ENCODE measurements at regions not wholly inside any gene's neighbourhood (a gene's known extent, or its start where the extent isn't known, plus 50 kb on each side); places are given as distances from the start of the nearest gene placed in this dataset.

DNA sequence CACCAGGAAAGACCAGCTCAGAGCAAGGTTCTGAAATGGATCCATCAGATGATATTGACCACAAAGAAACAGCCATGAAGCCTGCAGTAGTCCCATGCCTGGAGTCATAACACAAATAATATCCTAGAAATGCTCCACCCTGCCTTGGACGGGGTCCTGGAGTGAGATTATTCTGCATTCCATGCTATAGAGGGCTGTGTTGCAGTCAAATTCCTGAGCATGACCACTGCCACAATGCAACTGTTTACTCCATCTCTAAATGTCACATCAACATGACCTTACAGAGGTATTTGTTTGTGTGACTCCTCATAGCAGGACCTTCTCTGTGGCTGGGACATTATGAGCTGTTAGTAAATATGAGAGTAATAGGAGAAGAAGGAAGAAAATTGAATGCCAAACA, 257.5 kb upstream of the TCF21 start:
- no peaks in the 10 kb centered on the region for H3K36me3 ChIP-seq (ENCODE audit: control insufficient read depth, insufficient read depth, low read length)
- H3K27me3 ChIP-seq (ENCODE audit: control insufficient read depth, insufficient read depth, low read length), result no peaks in the 10 kb centered on the region
- WGBS (ENCODE audit: insufficient coverage, insufficient read length), result no CpG with 5 or more reads among the region's 1 CpG
- no peaks in the 10 kb centered on the region for H3K9me3 ChIP-seq (ENCODE audit: control insufficient read depth, insufficient read depth, low read length)
- no peak overlapping the region for H3K27ac ChIP-seq (ENCODE audit: low read length)
- DNase-seq (ENCODE audit: low read depth, low spot score), result no peak
- H3K4me3 ChIP-seq (ENCODE audit: low read length), result no peak overlapping the region
- H3K4me1 ChIP-seq (ENCODE audit: control insufficient read depth, insufficient read depth, low read length), result no peaks in the 10 kb centered on the region

DNA sequence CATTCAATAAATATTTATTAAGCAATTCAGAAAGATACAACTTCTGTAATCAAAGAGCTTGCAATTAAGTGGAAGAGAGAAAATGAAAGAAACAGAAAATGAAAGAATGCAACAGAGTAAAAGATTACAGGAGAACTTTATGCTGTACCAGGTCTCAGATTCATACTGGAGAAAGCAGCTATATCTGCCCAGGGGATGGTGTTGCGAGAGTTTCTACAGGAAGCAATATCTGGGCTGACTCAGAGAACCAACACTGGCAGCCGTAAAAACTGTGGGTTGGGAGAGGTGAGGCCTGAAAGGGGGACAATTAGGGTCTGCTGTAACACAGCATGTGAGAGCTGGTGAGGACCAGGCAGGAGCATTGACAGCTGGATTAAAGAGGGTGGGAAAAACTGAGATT, 256.7 kb upstream of the TCF21 start:
- no CpG with 5 or more reads among the region's 2 CpGs for WGBS (ENCODE audit: insufficient coverage, insufficient read length)

DNA sequence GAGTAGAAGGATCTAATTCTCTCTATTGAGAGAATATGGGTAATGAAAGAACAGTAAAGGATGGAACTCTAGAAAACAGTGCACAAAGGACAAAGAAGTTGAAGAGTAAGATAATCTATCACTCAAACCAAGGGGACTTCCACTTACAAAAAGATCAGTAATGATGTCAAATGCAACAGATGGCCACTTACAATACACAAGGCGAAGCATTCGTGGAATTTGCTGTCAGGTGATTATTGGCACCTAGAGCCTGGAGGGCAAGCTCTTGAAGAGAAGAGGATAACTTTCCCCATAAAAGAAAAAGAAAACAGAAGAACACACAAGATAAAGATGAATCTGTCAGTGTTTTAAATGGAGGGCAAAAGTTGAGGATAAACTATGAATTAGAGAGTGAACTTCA, 256.0 kb upstream of the TCF21 start:
- Histone ChIP-seq H3K9me3 (ENCODE audit: control insufficient read depth, insufficient read depth, low read length) (no peaks in the 10 kb centered on the region), H3K36me3 (ENCODE audit: control insufficient read depth, insufficient read depth, low read length) (no peaks in the 10 kb centered on the region), H3K27ac (ENCODE audit: low read length) (no peak overlapping the region), H3K27me3 (ENCODE audit: control insufficient read depth, insufficient read depth, low read length) (no peaks in the 10 kb centered on the region), H3K4me3 (ENCODE audit: low read length) (no peak overlapping the region), H3K4me1 (ENCODE audit: control insufficient read depth, insufficient read depth, low read length) (0 out of 2 replicates have a peak, but pooled peaks cover 1% of the 10 kb centered on the region)
- WGBS (ENCODE audit: insufficient coverage, insufficient read length), result no CpG with 5 or more reads among the region's 2 CpGs
- no peak for DNase-seq (ENCODE audit: low read depth, low spot score)

More for the DNA sequence above, 256.7 kb upstream of the TCF21 start:
- Histone ChIP-seq H3K27me3 (ENCODE audit: control insufficient read depth, insufficient read depth, low read length) (no peaks in the 10 kb centered on the region), H3K4me1 (ENCODE audit: control insufficient read depth, insufficient read depth, low read length) (no peaks in the 10 kb centered on the region), H3K9me3 (ENCODE audit: control insufficient read depth, insufficient read depth, low read length) (no peaks in the 10 kb centered on the region), H3K36me3 (ENCODE audit: control insufficient read depth, insufficient read depth, low read length) (no peaks in the 10 kb centered on the region), H3K27ac (ENCODE audit: low read length) (no peak overlapping the region), H3K4me3 (ENCODE audit: low read length) (no peak overlapping the region)
- DNase-seq (ENCODE audit: low read depth, low spot score), result no peak

DNA sequence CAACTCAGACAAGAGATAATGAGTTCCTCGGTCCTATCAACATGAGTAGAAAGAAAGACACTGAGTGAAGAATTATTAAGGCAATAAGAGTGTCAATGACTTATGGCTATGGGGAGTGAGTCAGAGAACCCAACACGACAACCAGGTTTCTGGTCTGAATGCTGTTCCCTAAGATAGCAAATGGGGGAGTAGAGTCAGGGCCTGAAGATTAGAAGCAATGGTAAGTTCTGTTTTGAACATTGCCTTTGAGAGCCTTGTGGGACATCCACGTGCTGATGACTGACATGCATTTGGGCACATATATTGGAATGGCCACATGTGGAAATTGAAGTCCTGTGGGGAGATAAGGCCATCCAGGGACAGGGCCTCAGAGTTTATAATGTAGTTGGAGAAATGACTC, 254.4 kb upstream of the TCF21 start:
- H3K27ac ChIP-seq (ENCODE audit: low read length), result no peak overlapping the region
- 0 out of 2 replicates have a peak, but pooled peaks cover 1% of the 10 kb centered on the region for H3K4me1 ChIP-seq (ENCODE audit: control insufficient read depth, insufficient read depth, low read length)
- no peak for DNase-seq (ENCODE audit: low read depth, low spot score)
- H3K4me3 ChIP-seq (ENCODE audit: low read length), result no peak overlapping the region
- no peaks in the 10 kb centered on the region for H3K27me3 ChIP-seq (ENCODE audit: control insufficient read depth, insufficient read depth, low read length)
- no CpG with 5 or more reads among the region's 3 CpGs for whole genome bisulfite sequencing (ENCODE audit: insufficient coverage, insufficient read length)
- H3K9me3 ChIP-seq (ENCODE audit: control insufficient read depth, insufficient read depth, low read length), result no peaks in the 10 kb centered on the region
- no peaks in the 10 kb centered on the region for H3K36me3 ChIP-seq (ENCODE audit: control insufficient read depth, insufficient read depth, low read length)

DNA sequence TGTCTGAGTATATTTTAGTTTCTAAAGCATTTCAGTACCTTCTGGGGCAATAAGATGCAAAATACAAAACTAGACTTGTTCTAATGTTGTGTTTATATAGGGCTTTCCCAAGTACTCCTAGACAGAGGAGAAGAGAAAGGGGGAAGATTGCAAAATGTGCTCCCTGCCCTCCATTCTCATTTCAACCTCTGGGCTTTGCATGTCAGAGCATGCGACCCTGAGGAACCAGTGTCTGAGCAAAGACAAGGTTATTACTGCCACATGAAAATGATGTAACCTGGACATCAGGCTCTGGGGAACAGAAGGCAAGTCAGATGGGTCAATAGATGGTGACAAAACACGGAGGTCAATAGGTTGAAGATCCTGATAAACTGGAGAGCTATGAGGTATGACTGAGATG, 253.5 kb upstream of the TCF21 start:
- Histone ChIP-seq H3K36me3 (ENCODE audit: control insufficient read depth, insufficient read depth, low read length) (no peaks in the 10 kb centered on the region), H3K27me3 (ENCODE audit: control insufficient read depth, insufficient read depth, low read length) (no peaks in the 10 kb centered on the region), H3K9me3 (ENCODE audit: control insufficient read depth, insufficient read depth, low read length) (no peaks in the 10 kb centered on the region), H3K4me1 (ENCODE audit: control insufficient read depth, insufficient read depth, low read length) (0 out of 2 replicates have a peak, but pooled peaks cover 1% of the 10 kb centered on the region), H3K4me3 (ENCODE audit: low read length) (no peak overlapping the region), H3K27ac (ENCODE audit: low read length) (no peak overlapping the region)
- no CpG with 5 or more reads among the region's 2 CpGs for WGBS (ENCODE audit: insufficient coverage, insufficient read length)
- no peak for DNase-seq (ENCODE audit: low read depth, low spot score)

DNA sequence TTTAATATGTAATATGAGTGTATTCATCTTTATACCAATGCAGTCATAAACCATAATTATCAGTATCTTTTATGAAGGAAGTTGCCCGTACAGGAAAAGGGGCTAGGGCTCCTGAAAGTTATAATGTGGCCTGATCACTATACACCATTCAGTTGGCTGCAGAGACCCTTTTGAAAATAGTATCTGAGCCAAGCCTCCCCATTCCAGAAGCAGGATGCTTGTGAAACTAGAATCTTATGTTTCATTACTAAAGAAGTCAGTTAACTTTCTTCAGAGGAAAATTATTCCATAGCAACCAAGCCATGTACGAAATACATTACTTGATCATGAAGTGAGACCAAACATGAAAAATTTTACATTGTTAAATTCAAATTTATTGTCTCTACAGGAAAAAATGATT, 251.5 kb upstream of the TCF21 start:
- Histone ChIP-seq H3K9me3 (ENCODE audit: control insufficient read depth, insufficient read depth, low read length) (no peaks in the 10 kb centered on the region), H3K27me3 (ENCODE audit: control insufficient read depth, insufficient read depth, low read length) (no peaks in the 10 kb centered on the region), H3K4me3 (ENCODE audit: low read length) (no peak overlapping the region), H3K4me1 (ENCODE audit: control insufficient read depth, insufficient read depth, low read length) (0 out of 2 replicates have a peak, but pooled peaks cover 1% of the 10 kb centered on the region), H3K36me3 (ENCODE audit: control insufficient read depth, insufficient read depth, low read length) (no peaks in the 10 kb centered on the region), H3K27ac (ENCODE audit: low read length) (no peak overlapping the region)
- no peak for DNase-seq (ENCODE audit: low read depth, low spot score)
- WGBS (ENCODE audit: insufficient coverage, insufficient read length), result no CpG with 5 or more reads among the region's 2 CpGs

DNA sequence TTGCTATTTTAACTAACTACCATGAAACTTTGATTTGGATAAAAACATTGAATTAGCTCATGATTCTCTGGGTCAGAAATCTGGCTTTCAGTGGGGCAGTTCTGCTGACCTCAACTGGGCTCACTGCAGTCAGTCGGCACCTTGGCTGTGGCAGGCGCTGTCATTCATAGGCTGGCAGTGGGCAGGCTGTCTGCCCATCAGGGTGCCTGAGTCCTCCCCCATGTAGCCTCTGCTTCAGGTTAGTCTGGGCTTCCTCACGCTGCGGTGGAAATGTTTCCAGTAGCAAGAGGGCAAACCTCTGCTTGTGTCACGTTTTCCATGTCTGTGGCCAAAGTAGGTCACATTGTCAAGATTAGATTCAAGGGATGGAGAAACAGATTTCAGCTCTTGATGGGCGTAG, 251.0 kb upstream of the TCF21 start:
- Histone ChIP-seq H3K27me3 (ENCODE audit: control insufficient read depth, insufficient read depth, low read length) (no peaks in the 10 kb centered on the region), H3K4me3 (ENCODE audit: low read length) (no peak overlapping the region), H3K27ac (ENCODE audit: low read length) (no peak overlapping the region), H3K4me1 (ENCODE audit: control insufficient read depth, insufficient read depth, low read length) (0 out of 2 replicates have a peak, but pooled peaks cover 1% of the 10 kb centered on the region), H3K9me3 (ENCODE audit: control insufficient read depth, insufficient read depth, low read length) (no peaks in the 10 kb centered on the region), H3K36me3 (ENCODE audit: control insufficient read depth, insufficient read depth, low read length) (no peaks in the 10 kb centered on the region)
- WGBS (ENCODE audit: insufficient coverage, insufficient read length), result no CpG with 5 or more reads among the region's 6 CpGs
- no peak for DNase-seq (ENCODE audit: low read depth, low spot score)

DNA sequence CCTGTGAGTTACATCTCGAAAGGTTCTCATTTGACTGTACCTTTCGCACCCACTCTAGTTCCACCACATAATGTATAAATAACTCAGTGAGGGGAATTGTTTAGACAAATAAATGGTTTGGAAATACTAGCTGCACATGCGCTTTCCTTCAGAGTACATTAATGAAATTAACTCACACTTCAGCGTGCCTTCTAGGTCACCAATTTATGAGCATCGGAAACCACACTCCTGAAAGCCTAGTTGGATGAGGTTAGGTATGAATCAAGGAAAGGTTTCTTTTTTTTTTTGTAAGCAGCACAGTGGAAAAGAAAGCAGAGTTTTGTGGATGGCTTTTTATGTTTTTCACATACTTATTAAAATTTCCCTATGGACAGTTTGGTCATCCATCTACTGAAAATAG, 247.8 kb upstream of the TCF21 start:
- H3K27ac ChIP-seq (ENCODE audit: low read length), result no peak overlapping the region
- DNase-seq (ENCODE audit: low read depth, low spot score), result no peak
- 0 out of 2 replicates have a peak, but pooled peaks cover 1% of the 10 kb centered on the region for H3K4me1 ChIP-seq (ENCODE audit: control insufficient read depth, insufficient read depth, low read length)
- H3K36me3 ChIP-seq (ENCODE audit: control insufficient read depth, insufficient read depth, low read length), result no peaks in the 10 kb centered on the region
- no peaks in the 10 kb centered on the region for H3K27me3 ChIP-seq (ENCODE audit: control insufficient read depth, insufficient read depth, low read length)
- H3K4me3 ChIP-seq (ENCODE audit: low read length), result no peak overlapping the region
- H3K9me3 ChIP-seq (ENCODE audit: control insufficient read depth, insufficient read depth, low read length), result no peaks in the 10 kb centered on the region
- WGBS (ENCODE audit: insufficient coverage, insufficient read length), result no CpG with 5 or more reads among the region's 5 CpGs

DNA sequence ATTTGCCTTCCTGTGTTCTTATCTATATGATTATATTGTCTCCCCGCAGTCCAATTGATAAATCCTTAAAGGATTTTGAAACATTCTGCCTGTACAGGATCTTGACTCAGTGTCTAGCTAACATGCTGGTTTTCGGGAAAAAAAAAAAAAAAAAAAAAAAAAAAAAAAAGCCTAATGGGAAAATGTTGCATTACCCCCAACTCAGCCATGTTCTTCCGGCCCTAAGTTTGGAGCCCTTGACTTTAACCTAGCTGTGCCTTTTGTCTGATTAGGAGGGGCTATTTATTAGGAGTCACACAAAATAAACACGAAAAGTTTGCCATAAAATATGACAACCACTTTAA, 244.4 kb upstream of the TCF21 start:
- DNase-seq (ENCODE audit: low read depth, low spot score), result no peak
- Histone ChIP-seq H3K27me3 (ENCODE audit: control insufficient read depth, insufficient read depth, low read length) (no peaks in the 10 kb centered on the region), H3K27ac (ENCODE audit: low read length) (no peak overlapping the region), H3K9me3 (ENCODE audit: control insufficient read depth, insufficient read depth, low read length) (no peaks in the 10 kb centered on the region), H3K4me3 (ENCODE audit: low read length) (no peak overlapping the region), H3K36me3 (ENCODE audit: control insufficient read depth, insufficient read depth, low read length) (no peaks in the 10 kb centered on the region), H3K4me1 (ENCODE audit: control insufficient read depth, insufficient read depth, low read length) (no peaks in the 10 kb centered on the region)
- WGBS (ENCODE audit: insufficient coverage, insufficient read length), result no CpG with 5 or more reads among the region's 4 CpGs

DNA sequence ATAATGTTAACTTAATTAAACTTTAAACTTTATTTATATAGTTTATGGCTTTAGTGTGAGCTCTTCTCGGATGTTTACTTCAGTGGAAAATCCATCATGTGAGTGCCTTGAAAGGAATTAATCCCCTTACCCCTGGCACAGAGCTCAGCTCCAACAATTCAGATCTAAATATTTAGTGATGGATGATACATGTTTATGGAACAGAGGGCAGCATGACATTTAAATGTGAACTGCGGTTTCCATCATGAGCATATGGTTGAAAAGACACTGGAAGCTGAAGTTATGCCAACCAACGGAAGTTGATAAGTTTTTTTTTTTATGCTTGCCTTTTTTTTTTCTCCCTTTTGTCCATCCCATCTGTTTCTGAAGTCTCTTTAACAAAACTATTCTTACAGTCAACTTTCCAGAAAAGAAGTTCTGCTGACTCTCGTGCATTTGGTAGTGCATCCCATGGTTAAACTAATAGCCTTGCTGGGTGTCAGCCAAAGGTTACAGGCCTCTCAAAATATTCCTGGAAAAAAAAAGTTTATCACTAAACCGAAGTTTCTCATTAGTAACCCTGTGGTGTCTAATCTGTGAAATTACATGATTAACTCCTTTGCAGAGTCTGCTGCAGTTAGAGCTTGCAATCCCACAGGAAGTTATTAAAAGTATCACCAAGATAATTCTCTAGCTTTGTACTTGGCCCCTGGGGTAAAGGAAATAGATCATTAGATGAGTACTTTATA, 243.9 kb upstream of the TCF21 start:
- H3K27ac ChIP-seq (ENCODE audit: low read length), result no peak overlapping the region
- H3K36me3 ChIP-seq (ENCODE audit: control insufficient read depth, insufficient read depth, low read length), result no peaks in the 10 kb centered on the region
- no peaks in the 10 kb centered on the region for H3K9me3 ChIP-seq (ENCODE audit: control insufficient read depth, insufficient read depth, low read length)
- H3K4me3 ChIP-seq (ENCODE audit: low read length), result no peak overlapping the region
- no CpG with 5 or more reads among the region's 5 CpGs for WGBS (ENCODE audit: insufficient coverage, insufficient read length)
- no peak for DNase-seq (ENCODE audit: low read depth, low spot score)
- H3K4me1 ChIP-seq (ENCODE audit: control insufficient read depth, insufficient read depth, low read length), result no peaks in the 10 kb centered on the region
- no peaks in the 10 kb centered on the region for H3K27me3 ChIP-seq (ENCODE audit: control insufficient read depth, insufficient read depth, low read length)

All from iPS DF 6.9 (cell line).